Trophoblast cell (in vitro differentiated cells and primary cell): ENCODE measurements at regions not wholly inside any gene's neighbourhood (a gene's known extent, or its start where the extent isn't known, plus 50 kb on each side); places are given as distances from the start of the nearest gene placed in this dataset.
A peak's percentile ranks its signal among the peaks of the same experiment; 100 is the strongest.

Source experiments
- DNase-seq, 2 donors: peaks; one replicate each; pipeline ENCODE4 v3.0.0-alpha.2; 2016
- H2AFZ ChIP-seq: 2 replicates; pipeline ENCODE4 v1.6.1; 2013; ENCODE audit warnings: low read length, moderate library complexity, mild to moderate bottlenecking; ENCODE audit not compliant: insufficient read depth, poor library complexity
- H2AK5ac ChIP-seq: 2 replicates; pipeline ENCODE4 v1.6.1; 2013; ENCODE audit warnings: mild to moderate bottlenecking, low read length
- H2BK120ac ChIP-seq: 2 replicates; pipeline ENCODE4 v1.6.1; 2013; ENCODE audit warnings: low read length, mild to moderate bottlenecking, moderate library complexity; ENCODE audit not compliant: insufficient read depth, poor library complexity
- H2BK12ac ChIP-seq: 2 replicates; pipeline ENCODE4 v1.6.1; 2013; ENCODE audit warnings: mild to moderate bottlenecking, low read length, moderate library complexity
- H2BK5ac ChIP-seq: 2 replicates; pipeline ENCODE4 v1.6.1; 2013; ENCODE audit warnings: low read length, low read depth, moderate library complexity, mild to moderate bottlenecking; ENCODE audit not compliant: poor library complexity
- H3K14ac ChIP-seq: 2 replicates; pipeline ENCODE4 v1.6.1; 2013; ENCODE audit warnings: mild to moderate bottlenecking, low read length
- H3K18ac ChIP-seq: 2 replicates; pipeline ENCODE4 v1.6.1; 2013; ENCODE audit warnings: mild to moderate bottlenecking, low read length
- H3K23ac ChIP-seq: 2 replicates; pipeline ENCODE4 v1.6.1; 2013; ENCODE audit warnings: low read length
- H3K27ac ChIP-seq: 2 replicates; pipeline ENCODE4 v1.5.1; 2013; ENCODE audit warnings: low read depth, mild to moderate bottlenecking, inconsistent platforms, low read length, moderate library complexity
- H3K27me3 ChIP-seq: 2 replicates; pipeline ENCODE4 v1.6.1; 2013; ENCODE audit warnings: inconsistent platforms, mild to moderate bottlenecking, low read length, moderate library complexity; ENCODE audit not compliant: insufficient read depth
- H3K36me3 ChIP-seq, 2 experiments: 1 replicate in 1 of 2; 2 replicates in 1 of 2; pipeline ENCODE4 v1.6.1; 2013; ENCODE audit warnings: low read length in 2 of 2, mild to moderate bottlenecking in 2 of 2, moderate library complexity in 1 of 2; ENCODE audit not compliant: insufficient read depth in 2 of 2, control insufficient read depth in 1 of 2
- H3K4ac ChIP-seq: 2 replicates; pipeline ENCODE4 v1.6.1; 2013; ENCODE audit warnings: low read depth, mild to moderate bottlenecking, low read length, moderate library complexity
- H3K4me1 ChIP-seq, 2 experiments: 1 replicate in 1 of 2; 2 replicates in 1 of 2; pipeline ENCODE4 v1.6.1; 2013; ENCODE audit warnings: low read length in 2 of 2, mild to moderate bottlenecking in 2 of 2, moderate library complexity in 1 of 2; ENCODE audit not compliant: insufficient read depth in 2 of 2, control insufficient read depth in 1 of 2
- H3K4me2 ChIP-seq: 2 replicates; pipeline ENCODE4 v1.6.1; 2013; ENCODE audit warnings: inconsistent platforms, mild to moderate bottlenecking, low read length, moderate library complexity
- H3K4me3 ChIP-seq: 2 replicates; pipeline ENCODE4 v1.5.1; 2013; ENCODE audit warnings: mild to moderate bottlenecking, low read depth, low read length, inconsistent platforms
- H3K79me1 ChIP-seq: one replicate; pipeline ENCODE4 v1.6.1; 2013; ENCODE audit warnings: low read length
- H3K79me2 ChIP-seq: 2 replicates; pipeline ENCODE4 v1.6.1; 2013; ENCODE audit warnings: low read length, mild to moderate bottlenecking; ENCODE audit not compliant: control insufficient read depth, insufficient read depth, poor library complexity
- H3K9ac ChIP-seq: 2 replicates; pipeline ENCODE4 v1.6.1; 2013; ENCODE audit warnings: mild to moderate bottlenecking, low read length
- H3K9me3 ChIP-seq: 2 replicates; pipeline ENCODE4 v1.6.1; 2013; ENCODE audit warnings: low read depth, mild to moderate bottlenecking, control low read depth, inconsistent platforms, low read length; ENCODE audit not compliant: insufficient read depth
- H4K12ac ChIP-seq: 2 replicates; pipeline ENCODE4 v1.6.1; 2013; ENCODE audit warnings: low read depth, mild to moderate bottlenecking, low read length, moderate library complexity
- H4K8ac ChIP-seq: 2 replicates; pipeline ENCODE4 v1.6.1; 2013; ENCODE audit warnings: low read depth, mild to moderate bottlenecking, low read length, moderate library complexity
- H4K91ac ChIP-seq: one replicate; pipeline ENCODE4 v1.6.1; 2013; ENCODE audit warnings: low read depth, mild to moderate bottlenecking, low read length, moderate library complexity
- WGBS: extraction: QIAGEN DNeasy Blood & Tissue Kit; methylation state at CpG from one replicate; pipeline ENCODE4 v1.1.7; 2013; ENCODE audit warnings: missing lambda C conversion rate; ENCODE audit not compliant: insufficient read length, insufficient coverage; ENCODE audit errors: extremely low coverage; 5-methylcytosine and 5-hydroxymethylcytosine counted together

GRCh38 chr12:84641940-84642545, 270.6 kb downstream of the SLC6A15 start:
- no peak overlapping the region for H2BK120ac ChIP-seq
- no peak for DNase-seq
- no peak overlapping the region for H2AFZ ChIP-seq
- WGBS, result no CpG with 5 or more reads among the region's 2 CpGs
- H3K4me3 ChIP-seq, result no peak overlapping the region
- H3K23ac ChIP-seq, result no peak overlapping the region
- no peak overlapping the region for H2BK12ac ChIP-seq
- no peak overlapping the region for H2AK5ac ChIP-seq
- no peak overlapping the region for H4K12ac ChIP-seq
- no peak overlapping the region for H4K8ac ChIP-seq
- peaks cover 9% of the 10 kb centered on the region for H3K79me1 ChIP-seq
- no peak overlapping the region for H3K14ac ChIP-seq
- H3K27me3 ChIP-seq, result no peaks in the 10 kb centered on the region
- H3K9me3 ChIP-seq, result no peaks in the 10 kb centered on the region
- H3K18ac ChIP-seq, result no peak overlapping the region
- no peak overlapping the region for H3K4me2 ChIP-seq
- no peak overlapping the region for H3K9ac ChIP-seq
- no peaks in the 10 kb centered on the region for H3K79me2 ChIP-seq
- H2BK5ac ChIP-seq, result no peak overlapping the region
- H3K4ac ChIP-seq, result no peak overlapping the region
- H3K4me1 ChIP-seq, result no peaks in the 10 kb centered on the region
- H4K91ac ChIP-seq, result no peak overlapping the region
- no peak overlapping the region for H3K27ac ChIP-seq
- H3K36me3 ChIP-seq, result no peaks in the 10 kb centered on the region

DNA sequence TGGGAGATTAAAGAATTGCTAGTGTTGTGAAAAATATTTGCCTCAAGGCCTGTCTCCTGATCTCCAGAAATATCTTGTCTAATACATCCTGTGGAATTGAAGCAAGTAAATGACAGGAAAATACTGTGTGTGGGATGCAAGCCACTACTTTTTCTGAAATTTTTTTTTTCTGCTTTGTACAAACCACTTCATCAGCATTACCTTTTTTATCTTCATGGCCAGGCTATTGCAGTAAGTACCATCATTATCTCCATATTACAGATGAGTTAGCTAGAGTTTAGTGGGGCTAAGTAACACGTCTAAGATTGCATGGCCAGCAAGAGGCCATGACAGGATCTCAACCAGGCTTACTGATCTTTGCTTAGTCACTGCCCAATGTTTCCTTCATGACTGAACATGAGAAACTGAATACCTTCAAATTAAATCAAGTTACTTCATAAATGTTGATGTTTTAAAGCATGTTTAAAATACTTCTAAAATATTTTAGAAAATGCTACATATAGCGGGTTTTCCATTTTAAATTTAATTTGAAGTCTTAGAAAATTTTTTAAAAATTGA, 273.7 kb downstream of the SLC6A15 start:
- peak overlapping the region; percentile 70 for H3K14ac ChIP-seq
- H3K36me3 ChIP-seq, result no peaks in the 10 kb centered on the region
- H4K8ac ChIP-seq, result peak overlapping the region; percentile 47
- peak overlapping the region; percentile 91 for H2BK5ac ChIP-seq
- no peak overlapping the region for H3K9ac ChIP-seq
- H2AK5ac ChIP-seq, result no peak overlapping the region
- peaks cover 0 to 3% of the 10 kb centered on the region in 2 experiments for H3K4me1 ChIP-seq
- no peak overlapping the region for H2AFZ ChIP-seq
- H3K27ac ChIP-seq, result peak overlapping the region; percentile 82
- H3K79me2 ChIP-seq, result no peaks in the 10 kb centered on the region
- H3K4ac ChIP-seq, result peak overlapping the region; percentile 91
- peaks cover 9% of the 10 kb centered on the region for H3K79me1 ChIP-seq
- peak overlapping the region; percentile 60 for H2BK120ac ChIP-seq
- H3K9me3 ChIP-seq, result no peaks in the 10 kb centered on the region
- H3K18ac ChIP-seq, result peak overlapping the region; percentile 65
- H3K27me3 ChIP-seq, result no peaks in the 10 kb centered on the region
- H4K91ac ChIP-seq, result peak overlapping the region; percentile 92
- H4K12ac ChIP-seq, result no peak overlapping the region
- no peak overlapping the region for H3K23ac ChIP-seq
- peak in 1 of 2 donors; percentile 18 for DNase-seq
- H2BK12ac ChIP-seq, result peak overlapping the region; percentile 94
- no peak overlapping the region for H3K4me2 ChIP-seq
- WGBS, result no CpG with 5 or more reads among the region's 2 CpGs
- H3K4me3 ChIP-seq, result no peak overlapping the region

GRCh38 chr12:84637926-84638325, 274.7 kb downstream of the SLC6A15 start:
- H2BK120ac ChIP-seq, result no peak overlapping the region
- H3K4ac ChIP-seq, result no peak overlapping the region
- no peak overlapping the region for H4K8ac ChIP-seq
- peak overlapping the region; percentile 2 for H2BK5ac ChIP-seq
- H3K4me3 ChIP-seq, result no peak overlapping the region
- H3K4me2 ChIP-seq, result no peak overlapping the region
- H3K23ac ChIP-seq, result no peak overlapping the region
- peaks cover 0 to 3% of the 10 kb centered on the region in 2 experiments for H3K4me1 ChIP-seq
- peak in 1 of 2 donors; percentile 21 for DNase-seq
- H3K27ac ChIP-seq, result peak overlapping the region; percentile 76
- H2AFZ ChIP-seq, result no peak overlapping the region
- no peaks in the 10 kb centered on the region for H3K27me3 ChIP-seq
- H3K79me2 ChIP-seq, result no peaks in the 10 kb centered on the region
- no peaks in the 10 kb centered on the region for H3K36me3 ChIP-seq
- H3K9ac ChIP-seq, result no peak overlapping the region
- peaks cover 9% of the 10 kb centered on the region for H3K79me1 ChIP-seq
- no peak overlapping the region for H4K91ac ChIP-seq
- H4K12ac ChIP-seq, result no peak overlapping the region
- H3K9me3 ChIP-seq, result no peaks in the 10 kb centered on the region
- H2BK12ac ChIP-seq, result no peak overlapping the region
- no peak overlapping the region for H2AK5ac ChIP-seq
- H3K18ac ChIP-seq, result no peak overlapping the region
- no peak overlapping the region for H3K14ac ChIP-seq

DNA sequence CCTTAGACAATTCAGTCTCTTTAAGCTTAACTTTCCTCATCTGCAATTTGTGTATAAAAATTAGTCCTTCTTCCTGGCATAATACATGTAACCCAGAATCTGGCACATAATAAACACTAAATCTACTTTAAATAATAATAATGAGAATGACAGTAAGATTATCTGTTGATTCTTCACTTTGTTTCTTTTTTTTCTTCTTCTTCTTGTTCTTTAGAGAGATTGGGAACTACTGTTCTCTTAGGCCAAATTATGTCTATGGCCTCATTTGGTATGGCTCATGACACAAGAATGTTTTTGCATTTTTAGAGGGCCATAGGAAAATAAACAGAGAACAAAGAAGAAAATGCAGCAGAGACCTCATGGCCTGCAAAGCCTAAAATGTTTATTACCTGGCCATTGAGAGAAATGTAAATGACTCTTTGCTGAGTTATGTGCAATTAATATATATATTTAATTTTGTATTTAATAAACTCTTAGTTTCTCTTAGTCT, 275.8 kb downstream of the SLC6A15 start:
- Histone ChIP-seq H3K9me3 (no peaks in the 10 kb centered on the region), H4K91ac (no peak overlapping the region), H3K27me3 (no peaks in the 10 kb centered on the region), H3K79me2 (no peaks in the 10 kb centered on the region), H4K12ac (no peak overlapping the region), H2BK5ac (no peak overlapping the region), H3K14ac (no peak overlapping the region), H2AFZ (no peak overlapping the region), H3K4me3 (no peak overlapping the region), H3K4ac (no peak overlapping the region), H3K27ac (no peak overlapping the region), H4K8ac (no peak overlapping the region), H3K18ac (no peak overlapping the region), H2BK120ac (no peak overlapping the region), H2BK12ac (no peak overlapping the region), H3K4me2 (no peak overlapping the region), H2AK5ac (no peak overlapping the region), H3K4me1 (peaks cover 0 to 3% of the 10 kb centered on the region in 2 experiments), H3K23ac (no peak overlapping the region), H3K79me1 (peaks cover 11% of the 10 kb centered on the region), H3K36me3 (no peaks in the 10 kb centered on the region), H3K9ac (no peak overlapping the region)
- DNase-seq, result peak in 1 of 2 donors; percentile 20
